B cell (primary cell): ENCODE measurements at regions not wholly inside any gene's neighbourhood (a gene's known extent, or its start where the extent isn't known, plus 50 kb on each side); places are given as distances from the start of the nearest gene placed in this dataset.

Source experiments
- EZH2 ChIP-seq: IDR thresholded peaks from 2 replicates; pipeline ENCODE4 v1.6.1; 2012; ENCODE audit warnings: borderline replicate concordance, low read depth, mild to moderate bottlenecking, moderate library complexity, low read length; ENCODE audit not compliant: insufficient read depth, poor library complexity, severe bottlenecking
- TF ChIP-seq, protein P1 (sequence below): fragments of 200-600 bp; IDR thresholded peaks from one replicate; pipeline ENCODE4 v1.8.0; 2022; ENCODE audit warnings: antibody characterized with exemption, mild to moderate bottlenecking

DNA sequence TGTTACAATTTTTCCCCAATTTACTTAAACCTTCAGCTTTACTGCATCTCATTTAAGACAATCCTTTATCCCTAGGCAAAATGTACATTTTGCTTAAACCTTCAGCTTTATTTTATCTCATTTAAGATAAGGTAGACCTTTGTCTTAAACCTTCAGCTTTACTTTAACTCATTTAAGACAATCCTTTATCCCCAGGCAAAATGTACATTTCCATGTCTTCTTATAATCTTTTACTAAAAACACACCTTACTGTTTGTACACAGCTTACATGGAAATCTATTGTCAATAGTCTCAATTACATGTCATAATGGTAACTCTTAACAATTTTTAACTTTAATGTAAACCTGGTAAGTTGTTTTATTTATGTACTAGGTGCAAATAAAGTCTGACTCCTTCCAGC, 58.7 kb upstream of the MKRN3 start:
- TF ChIP-seq, protein P1, sequence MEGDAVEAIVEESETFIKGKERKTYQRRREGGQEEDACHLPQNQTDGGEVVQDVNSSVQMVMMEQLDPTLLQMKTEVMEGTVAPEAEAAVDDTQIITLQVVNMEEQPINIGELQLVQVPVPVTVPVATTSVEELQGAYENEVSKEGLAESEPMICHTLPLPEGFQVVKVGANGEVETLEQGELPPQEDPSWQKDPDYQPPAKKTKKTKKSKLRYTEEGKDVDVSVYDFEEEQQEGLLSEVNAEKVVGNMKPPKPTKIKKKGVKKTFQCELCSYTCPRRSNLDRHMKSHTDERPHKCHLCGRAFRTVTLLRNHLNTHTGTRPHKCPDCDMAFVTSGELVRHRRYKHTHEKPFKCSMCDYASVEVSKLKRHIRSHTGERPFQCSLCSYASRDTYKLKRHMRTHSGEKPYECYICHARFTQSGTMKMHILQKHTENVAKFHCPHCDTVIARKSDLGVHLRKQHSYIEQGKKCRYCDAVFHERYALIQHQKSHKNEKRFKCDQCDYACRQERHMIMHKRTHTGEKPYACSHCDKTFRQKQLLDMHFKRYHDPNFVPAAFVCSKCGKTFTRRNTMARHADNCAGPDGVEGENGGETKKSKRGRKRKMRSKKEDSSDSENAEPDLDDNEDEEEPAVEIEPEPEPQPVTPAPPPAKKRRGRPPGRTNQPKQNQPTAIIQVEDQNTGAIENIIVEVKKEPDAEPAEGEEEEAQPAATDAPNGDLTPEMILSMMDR = no peak
- TF ChIP-seq EZH2 = no peak
